Activated naive CD4-positive, alpha-beta T cell treated with anti-CD3 and anti-CD28 coated beads, Interleukin-2, amount 10 ng/mL, durations not matched to agents 7 days and 5 days (primary cell): ENCODE measurements at regions not wholly inside any gene's neighbourhood (a gene's known extent, or its start where the extent isn't known, plus 50 kb on each side); places are given as distances from the start of the nearest gene placed in this dataset.

Experiments
- CTCF ChIA-PET: fragments of 350-600 bp; sonication (Branson Sonifier 250); formaldehyde crosslinking; loops from one replicate; lab custom pipeline; 2021; ENCODE audit warnings: antibody characterized with exemption; lab: Charles Lee
- DNase-seq: peaks from one replicate; pipeline ENCODE4 v3.0.0-alpha.2; 2020
- H3K27ac Mint-ChIP-seq: one replicate; pipeline ENCODE4 v1.8.0; 2021; ENCODE audit warnings: mild to moderate bottlenecking, moderate library complexity, mixed read lengths
- H3K27me3 Mint-ChIP-seq: one replicate; pipeline ENCODE4 v1.8.0; 2021; ENCODE audit warnings: mild to moderate bottlenecking, mixed read lengths
- H3K36me3 Mint-ChIP-seq: one replicate; pipeline ENCODE4 v1.8.0; 2021; ENCODE audit warnings: mixed read lengths
- H3K4me1 Mint-ChIP-seq: one replicate; pipeline ENCODE4 v1.8.0; 2021; ENCODE audit warnings: mixed read lengths
- H3K4me3 Mint-ChIP-seq: one replicate; pipeline ENCODE4 v1.8.0; 2021; ENCODE audit warnings: mild to moderate bottlenecking, moderate library complexity, mixed read lengths
- H3K9me3 Mint-ChIP-seq: one replicate; pipeline ENCODE4 v1.8.0; 2021; ENCODE audit warnings: mixed read lengths

DNA sequence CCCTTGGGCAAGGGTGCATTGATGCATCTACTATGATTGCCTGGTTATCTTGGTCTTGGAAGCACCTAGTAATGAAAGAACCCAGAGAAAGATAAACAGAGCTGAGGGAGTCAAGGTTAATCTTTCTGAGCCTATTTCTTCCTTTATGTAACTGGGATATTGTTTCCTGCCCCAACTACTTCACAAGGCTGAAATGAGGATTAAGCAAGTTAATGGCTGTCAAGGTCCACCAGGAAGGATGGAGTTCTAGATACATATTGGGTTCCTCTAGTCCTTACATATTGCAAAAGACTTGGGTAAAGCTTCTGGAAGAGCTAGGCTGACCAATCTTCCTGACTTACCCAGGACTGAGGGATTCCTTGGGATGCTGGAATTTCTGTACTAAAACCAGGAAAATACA is 589.8 kb downstream of the INSC start:
- CTCF ChIA-PET: no interaction called here
- Mint-ChIP-seq H3K4me1 (no peaks in the 10 kb centered on the region), H3K27ac (no peak overlapping the region), H3K4me3 (no peak overlapping the region), H3K9me3 (no peaks in the 10 kb centered on the region), H3K36me3 (no peaks in the 10 kb centered on the region), H3K27me3 (no peaks in the 10 kb centered on the region)
- DNase-seq: no peak

DNA sequence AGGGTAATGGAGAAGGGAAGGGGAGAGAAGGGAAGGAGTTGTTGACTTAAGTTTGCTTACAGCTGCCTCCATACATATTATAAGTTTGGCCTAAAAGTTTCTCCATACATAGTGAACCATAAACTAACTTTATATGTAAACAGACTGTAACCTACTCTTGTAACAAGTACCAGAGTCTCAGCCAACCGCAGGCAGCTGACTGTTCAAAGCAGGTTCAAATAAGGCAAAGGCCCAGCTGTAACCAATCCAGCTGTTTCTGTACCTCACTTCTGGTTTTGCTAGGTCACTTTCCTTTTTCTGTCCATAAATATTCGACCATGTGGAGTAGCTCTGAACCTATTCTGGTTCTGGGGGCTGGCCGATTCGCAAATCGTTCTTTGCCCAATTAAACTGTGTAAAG is 591.2 kb downstream of the INSC start:
- no peaks in the 10 kb centered on the region for H3K4me1 Mint-ChIP-seq
- no peak for DNase-seq
- H3K36me3 Mint-ChIP-seq: no peaks in the 10 kb centered on the region
- no peak overlapping the region for H3K27ac Mint-ChIP-seq
- no peaks in the 10 kb centered on the region for H3K9me3 Mint-ChIP-seq
- no peak overlapping the region for H3K4me3 Mint-ChIP-seq
- CTCF ChIA-PET: no interaction called here
- no peaks in the 10 kb centered on the region for H3K27me3 Mint-ChIP-seq

DNA sequence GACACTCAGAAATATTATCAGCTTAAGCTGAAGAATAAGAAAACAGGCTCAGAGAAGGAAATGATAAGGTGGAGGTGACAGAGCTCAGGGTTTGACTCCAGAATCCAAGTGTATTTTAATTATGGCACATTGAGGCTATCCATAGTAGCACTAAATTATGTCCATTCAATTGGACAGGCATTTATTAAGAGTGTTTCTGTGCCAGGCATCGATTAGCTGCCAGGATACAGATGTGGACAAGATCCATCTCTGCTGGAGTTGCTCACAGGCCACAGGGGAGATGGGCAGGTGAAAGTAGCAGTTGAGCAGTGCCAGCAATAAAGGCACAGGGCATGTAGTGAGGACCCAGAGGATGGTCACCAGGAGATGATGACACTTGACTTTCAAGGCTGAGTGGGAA is 592.5 kb downstream of the INSC start:
- no peaks in the 10 kb centered on the region for H3K36me3 Mint-ChIP-seq
- no peaks in the 10 kb centered on the region for H3K27me3 Mint-ChIP-seq
- H3K4me3 Mint-ChIP-seq: no peak overlapping the region
- H3K9me3 Mint-ChIP-seq: no peaks in the 10 kb centered on the region
- no peak for DNase-seq
- CTCF ChIA-PET: no interaction called here
- H3K27ac Mint-ChIP-seq: no peak overlapping the region
- H3K4me1 Mint-ChIP-seq: no peaks in the 10 kb centered on the region

DNA sequence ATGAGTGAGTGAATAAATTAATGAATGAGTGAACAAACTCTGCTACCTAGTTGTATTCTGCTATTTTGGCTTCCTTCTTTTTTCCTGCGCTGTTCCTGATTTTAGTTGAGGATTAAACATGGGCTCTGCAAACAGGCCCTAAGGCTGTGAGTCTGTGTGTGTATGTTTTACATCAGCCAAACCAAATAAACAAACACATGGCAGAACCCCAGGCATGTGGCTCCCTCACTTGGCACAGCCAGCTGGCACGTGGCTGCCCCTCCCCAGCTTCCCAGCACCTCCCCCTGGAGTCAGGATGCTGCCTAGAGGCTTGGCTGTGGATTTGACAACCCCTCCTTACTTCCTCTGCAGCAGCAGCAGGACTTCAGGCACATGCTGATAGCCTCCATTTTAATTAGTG is 593.2 kb downstream of the INSC start:
- no peak for DNase-seq
- Mint-ChIP-seq H3K36me3 (no peaks in the 10 kb centered on the region), H3K4me3 (no peak overlapping the region), H3K27me3 (no peaks in the 10 kb centered on the region), H3K9me3 (no peaks in the 10 kb centered on the region), H3K4me1 (no peaks in the 10 kb centered on the region), H3K27ac (no peak overlapping the region)
- CTCF ChIA-PET: no interaction called here

DNA sequence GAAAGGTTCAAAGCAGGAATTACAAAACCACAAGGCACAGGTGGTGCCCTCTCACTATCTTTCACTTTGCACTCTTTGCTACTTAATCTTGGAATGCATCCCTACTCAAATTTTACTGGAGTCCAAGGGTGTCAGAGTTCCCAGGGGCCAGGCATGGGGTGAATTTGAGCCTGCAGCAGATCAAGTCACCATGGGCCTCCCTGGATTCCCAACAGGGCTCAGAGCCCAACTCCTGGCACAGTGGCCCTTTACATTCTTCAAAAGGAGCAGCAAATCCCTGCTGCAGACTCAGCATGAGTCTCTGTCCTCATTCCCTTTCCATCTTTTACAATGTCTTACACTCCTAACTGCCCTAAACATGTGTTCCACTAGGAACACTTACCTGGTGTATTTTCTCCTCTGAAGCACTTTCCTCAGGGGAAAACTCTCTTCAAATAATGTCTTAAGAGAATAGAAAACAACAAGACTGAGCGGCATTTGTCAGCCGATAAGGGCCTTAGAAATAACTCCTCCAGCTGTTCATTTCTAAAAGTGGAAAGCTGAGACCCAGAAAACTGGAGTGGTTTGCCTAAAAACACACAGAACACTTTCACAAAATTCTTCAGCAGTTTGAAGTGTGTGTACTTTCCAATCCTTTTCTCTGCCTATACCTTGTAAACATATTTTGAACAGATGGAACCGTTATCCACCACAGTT is 596.0 kb downstream of the INSC start:
- no peak overlapping the region for H3K4me3 Mint-ChIP-seq
- no peaks in the 10 kb centered on the region for H3K36me3 Mint-ChIP-seq
- no peaks in the 10 kb centered on the region for H3K4me1 Mint-ChIP-seq
- H3K27ac Mint-ChIP-seq: no peak overlapping the region
- no peaks in the 10 kb centered on the region for H3K27me3 Mint-ChIP-seq
- H3K9me3 Mint-ChIP-seq: no peaks in the 10 kb centered on the region
- no peak for DNase-seq
- CTCF ChIA-PET: no interaction called here

DNA sequence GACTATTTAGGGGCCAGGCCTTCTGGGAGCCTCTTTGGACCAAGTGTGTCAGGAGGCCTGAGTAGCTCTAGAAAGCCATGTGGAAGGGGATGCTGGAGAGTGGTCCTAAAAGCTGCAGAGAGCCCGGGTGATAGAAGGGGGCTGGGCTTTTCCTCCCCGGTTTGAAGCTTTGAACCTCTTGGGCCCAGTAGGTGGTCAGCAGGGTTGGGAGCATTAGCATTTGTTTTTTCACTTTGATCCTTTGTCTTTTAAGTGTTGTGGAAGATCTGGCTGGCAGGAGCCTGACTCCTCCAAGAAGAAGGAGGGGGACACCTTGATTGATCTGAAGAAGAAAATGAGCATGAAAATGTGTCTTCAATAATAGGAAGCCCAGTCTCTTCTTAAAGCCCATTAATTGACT is 596.6 kb downstream of the INSC start:
- CTCF ChIA-PET: no interaction called here
- Mint-ChIP-seq H3K27ac (no peak overlapping the region), H3K4me1 (no peaks in the 10 kb centered on the region), H3K4me3 (no peak overlapping the region), H3K9me3 (no peaks in the 10 kb centered on the region), H3K36me3 (no peaks in the 10 kb centered on the region), H3K27me3 (no peaks in the 10 kb centered on the region)
- DNase-seq: no peak

DNA sequence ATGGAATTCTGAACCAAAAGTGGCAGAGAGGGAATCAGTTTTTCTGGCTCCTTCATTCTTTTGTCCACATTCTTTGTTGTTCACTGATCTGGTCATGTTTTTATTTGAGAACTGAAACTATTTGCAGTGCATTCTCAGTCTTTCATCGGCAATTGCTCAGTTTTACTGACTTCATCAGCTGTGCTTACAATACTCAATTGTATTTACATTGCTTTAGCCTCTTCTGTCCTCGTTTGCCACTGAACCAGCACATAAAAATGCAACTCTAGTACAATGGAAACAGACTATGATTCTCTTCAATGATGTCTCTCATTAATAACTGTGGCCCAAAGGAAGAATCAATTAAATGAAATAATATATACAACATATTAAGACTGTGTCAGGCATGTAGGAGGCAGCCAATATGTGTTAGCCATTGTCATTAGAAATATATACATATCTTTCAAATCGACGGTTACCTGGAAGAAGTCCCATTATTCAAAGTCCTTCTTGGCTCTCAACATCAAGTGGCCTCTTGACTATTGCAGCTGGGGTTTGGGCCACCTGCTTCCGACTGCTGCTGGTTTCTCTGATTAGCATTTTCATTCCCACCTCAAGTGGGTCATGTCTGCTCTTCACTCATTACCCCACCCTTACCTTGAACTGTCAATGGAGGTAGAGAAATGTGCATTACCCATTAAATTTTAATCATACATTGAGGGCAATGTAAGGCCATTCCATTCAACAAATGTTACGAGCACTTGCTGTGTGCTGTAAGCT is 600.1 kb downstream of the INSC start:
- no peak overlapping the region for H3K4me3 Mint-ChIP-seq
- H3K4me1 Mint-ChIP-seq: no peaks in the 10 kb centered on the region
- CTCF ChIA-PET: no interaction called here
- H3K27ac Mint-ChIP-seq: no peak overlapping the region
- H3K9me3 Mint-ChIP-seq: no peaks in the 10 kb centered on the region
- no peaks in the 10 kb centered on the region for H3K36me3 Mint-ChIP-seq
- H3K27me3 Mint-ChIP-seq: no peaks in the 10 kb centered on the region
- DNase-seq: no peak

DNA sequence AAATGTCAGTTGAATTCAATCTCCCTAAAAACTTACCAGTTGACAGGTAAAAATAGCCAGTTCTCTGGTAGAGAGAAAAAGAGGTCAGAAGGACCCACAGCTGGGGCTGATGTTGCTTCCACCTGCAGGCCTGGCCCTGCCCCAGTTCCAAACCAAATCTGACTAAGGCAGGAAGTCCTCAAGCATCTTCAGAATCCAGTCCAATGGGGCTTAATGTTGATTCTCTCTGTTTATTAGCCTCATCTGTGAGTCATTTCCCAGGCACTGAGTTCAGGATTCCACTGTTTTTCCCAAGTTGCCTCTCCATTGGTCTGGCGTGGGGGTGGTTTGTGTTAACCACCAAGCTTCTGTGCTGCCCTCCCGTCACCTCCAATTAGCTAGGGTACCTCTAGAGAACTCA is 601.8 kb downstream of the INSC start:
- Mint-ChIP-seq H3K9me3 (no peaks in the 10 kb centered on the region), H3K27me3 (no peaks in the 10 kb centered on the region), H3K4me3 (no peak overlapping the region), H3K4me1 (no peaks in the 10 kb centered on the region), H3K36me3 (no peaks in the 10 kb centered on the region), H3K27ac (no peak overlapping the region)
- CTCF ChIA-PET: no interaction called here
- DNase-seq: no peak

DNA sequence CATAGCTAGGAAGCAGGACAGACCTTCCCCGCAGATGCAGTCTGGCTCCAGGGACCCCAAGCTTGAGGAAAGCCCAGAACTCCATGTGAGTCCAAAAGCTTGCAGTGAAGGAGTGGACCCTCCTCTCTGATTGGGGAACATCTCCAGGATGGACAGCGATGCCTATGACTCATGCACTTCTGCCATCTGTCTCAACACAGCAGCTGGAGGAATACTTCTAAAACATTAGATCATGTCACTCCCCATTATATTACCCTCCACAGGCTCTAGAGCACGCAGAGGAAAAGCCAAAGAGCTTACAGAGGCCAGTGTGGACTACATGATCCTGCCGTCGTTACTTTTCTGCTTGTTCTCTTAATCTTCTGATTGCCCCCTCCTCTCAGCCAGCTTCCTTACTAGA is 605.7 kb downstream of the INSC start:
- Mint-ChIP-seq H3K4me1 (no peaks in the 10 kb centered on the region), H3K27me3 (no peaks in the 10 kb centered on the region), H3K36me3 (no peaks in the 10 kb centered on the region), H3K27ac (no peak overlapping the region), H3K4me3 (no peak overlapping the region), H3K9me3 (no peaks in the 10 kb centered on the region)
- CTCF ChIA-PET: no interaction called here
- DNase-seq: no peak

DNA sequence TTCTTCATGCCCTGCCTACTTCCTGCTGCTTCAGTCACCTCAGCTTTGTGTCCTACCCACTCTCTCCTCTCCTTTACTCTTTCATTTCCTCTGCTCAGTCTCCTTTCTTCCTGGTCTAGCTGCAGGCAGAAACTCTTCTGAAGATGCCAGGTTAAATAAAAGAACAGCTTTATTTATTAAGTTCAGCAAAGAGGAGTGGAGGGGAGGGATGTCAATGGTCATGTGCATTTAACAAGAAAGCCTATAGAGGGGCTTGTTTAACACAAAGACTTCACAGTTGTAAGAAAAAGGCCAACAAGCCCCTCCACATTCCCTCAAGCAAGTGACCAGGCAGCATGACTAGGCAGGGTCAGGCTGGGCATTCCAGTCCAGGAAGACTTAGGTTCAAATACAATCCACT is 609.2 kb downstream of the INSC start:
- Mint-ChIP-seq H3K9me3 (no peaks in the 10 kb centered on the region), H3K27me3 (no peaks in the 10 kb centered on the region), H3K4me3 (no peak overlapping the region), H3K27ac (no peak overlapping the region), H3K4me1 (no peaks in the 10 kb centered on the region), H3K36me3 (no peaks in the 10 kb centered on the region)
- CTCF ChIA-PET: no interaction called here
- no peak for DNase-seq

DNA sequence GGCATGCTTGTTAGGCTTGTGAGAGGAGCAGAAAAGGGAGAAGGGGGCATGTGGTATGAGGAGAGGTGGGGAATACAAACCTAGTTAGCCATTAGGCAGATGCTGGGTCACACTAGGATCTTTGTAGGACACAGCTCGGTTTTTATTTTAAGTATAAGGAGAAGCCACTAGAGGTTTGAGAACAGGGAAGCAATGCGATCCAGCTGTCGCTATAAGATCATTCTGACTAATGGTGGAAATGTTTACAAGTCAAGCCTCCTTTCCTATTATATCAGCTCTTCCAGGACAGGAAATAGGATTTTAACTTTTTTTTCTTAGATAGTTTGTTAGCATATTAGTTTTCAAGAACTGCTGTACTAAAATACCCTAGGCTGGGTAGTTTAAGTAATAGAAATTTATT is 609.9 kb downstream of the INSC start:
- no peak for DNase-seq
- H3K27me3 Mint-ChIP-seq: no peaks in the 10 kb centered on the region
- no peaks in the 10 kb centered on the region for H3K4me1 Mint-ChIP-seq
- no peak overlapping the region for H3K27ac Mint-ChIP-seq
- no peaks in the 10 kb centered on the region for H3K36me3 Mint-ChIP-seq
- H3K4me3 Mint-ChIP-seq: no peak overlapping the region
- H3K9me3 Mint-ChIP-seq: no peaks in the 10 kb centered on the region
- CTCF ChIA-PET: no interaction called here

DNA sequence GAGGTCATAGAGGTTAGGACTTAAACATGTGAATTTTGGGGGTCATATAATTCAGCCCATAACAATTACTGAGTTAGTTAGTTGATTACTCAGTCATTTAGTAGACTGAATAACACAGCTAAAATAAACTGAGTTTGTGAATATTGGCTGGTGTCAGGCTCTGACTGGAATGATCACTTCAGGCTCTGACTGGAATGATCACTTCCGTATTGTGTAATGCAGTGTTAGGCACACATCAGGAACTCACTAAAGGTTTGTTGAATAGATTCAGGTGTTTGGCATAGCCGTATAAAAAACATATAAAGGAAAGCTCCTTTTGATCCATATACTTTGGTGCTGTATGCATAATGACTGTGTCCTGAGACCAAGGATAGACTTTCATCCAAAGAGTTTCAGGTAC is 610.5 kb downstream of the INSC start:
- Mint-ChIP-seq H3K36me3 (no peaks in the 10 kb centered on the region), H3K27ac (no peak overlapping the region), H3K9me3 (no peaks in the 10 kb centered on the region), H3K4me3 (no peak overlapping the region), H3K4me1 (no peaks in the 10 kb centered on the region), H3K27me3 (no peaks in the 10 kb centered on the region)
- CTCF ChIA-PET: no interaction called here
- DNase-seq: no peak

DNA sequence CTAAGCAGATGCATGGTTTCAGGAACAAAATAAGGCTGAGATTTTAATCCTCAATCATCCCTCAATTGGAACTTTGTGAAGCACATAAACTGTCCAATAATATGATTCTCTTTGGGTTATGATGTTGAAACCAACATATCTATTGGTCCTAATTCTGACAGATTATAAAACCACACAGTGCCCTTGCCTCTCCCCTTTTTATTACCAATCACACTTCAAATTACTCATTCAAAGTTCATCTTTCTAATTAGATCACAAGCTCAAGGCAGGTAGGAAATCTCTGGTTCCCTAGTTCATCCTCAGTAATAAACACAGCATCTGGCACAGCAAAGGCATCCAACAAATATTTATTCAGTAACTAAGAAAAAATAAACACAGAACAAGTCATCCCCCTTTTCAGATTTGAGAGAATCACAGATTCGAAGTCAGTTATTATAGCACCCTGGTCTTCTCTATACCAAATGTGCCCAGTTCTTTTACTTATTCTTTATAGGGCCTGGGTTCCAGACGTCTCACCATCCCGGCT is 611.6 kb downstream of the INSC start:
- Mint-ChIP-seq H3K4me1 (no peaks in the 10 kb centered on the region), H3K27ac (no peak overlapping the region)

DNA sequence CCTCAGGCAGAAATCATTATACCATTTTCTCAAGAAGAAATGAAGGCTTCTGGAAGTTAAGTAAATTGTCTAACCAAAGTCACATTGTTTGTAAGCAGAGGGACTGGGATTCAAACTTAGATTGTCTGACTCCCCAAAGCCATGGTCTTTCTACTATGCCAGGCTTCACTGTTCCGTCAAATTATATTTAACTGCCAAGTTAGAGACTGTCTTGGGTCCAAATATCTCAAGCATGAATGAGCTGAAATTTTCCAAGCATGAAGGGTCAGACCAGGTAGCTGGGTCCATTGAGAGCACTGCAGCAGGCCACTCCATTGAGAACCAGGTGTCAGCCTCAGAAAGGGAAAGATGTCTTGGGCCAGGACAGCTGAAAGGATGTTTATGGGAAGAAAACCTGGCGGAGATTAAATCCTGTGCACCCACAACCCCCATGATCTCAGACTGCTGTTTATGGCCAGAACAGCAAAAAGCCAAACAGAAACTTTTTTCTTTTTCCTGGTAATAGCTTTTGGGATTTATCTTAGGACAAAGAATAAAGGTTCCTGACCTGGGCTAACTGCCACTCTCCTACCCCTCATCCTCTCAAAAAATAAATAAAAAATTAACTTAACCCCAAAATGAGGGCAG is 612.3 kb downstream of the INSC start:
- Mint-ChIP-seq H3K4me1 (no peaks in the 10 kb centered on the region), H3K27ac (no peak overlapping the region), H3K27me3 (no peaks in the 10 kb centered on the region), H3K9me3 (no peaks in the 10 kb centered on the region), H3K36me3 (no peaks in the 10 kb centered on the region), H3K4me3 (no peak overlapping the region)
- CTCF ChIA-PET: no interaction called here
- no peak for DNase-seq

More for the DNA sequence above, 611.6 kb downstream of the INSC start:
- no peaks in the 10 kb centered on the region for H3K9me3 Mint-ChIP-seq
- CTCF ChIA-PET: no interaction called here
- H3K36me3 Mint-ChIP-seq: no peaks in the 10 kb centered on the region
- no peaks in the 10 kb centered on the region for H3K27me3 Mint-ChIP-seq
- H3K4me3 Mint-ChIP-seq: no peak overlapping the region
- no peak for DNase-seq

DNA sequence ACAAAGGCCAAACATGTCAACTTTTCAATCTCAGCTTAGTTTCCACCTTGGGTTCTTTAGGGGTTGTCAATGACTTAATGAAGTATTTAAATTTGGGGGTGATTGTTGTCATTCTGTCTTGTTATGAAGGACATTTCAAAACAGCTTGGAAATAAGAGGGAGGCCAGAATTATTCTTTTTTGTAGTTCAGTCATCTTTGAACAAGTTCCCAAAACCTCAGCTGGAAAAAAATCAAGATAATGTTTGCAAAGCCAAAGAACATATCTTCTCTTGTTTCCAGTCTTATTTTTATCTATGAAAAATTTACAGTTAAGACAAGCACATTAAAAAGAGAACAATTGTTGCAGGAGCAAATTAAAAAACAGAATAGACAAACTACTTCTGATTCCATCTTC is 612.8 kb downstream of the INSC start:
- no peak overlapping the region for H3K27ac Mint-ChIP-seq
- H3K36me3 Mint-ChIP-seq: no peaks in the 10 kb centered on the region
- CTCF ChIA-PET: no interaction called here
- no peak overlapping the region for H3K4me3 Mint-ChIP-seq
- DNase-seq: no peak
- H3K9me3 Mint-ChIP-seq: no peaks in the 10 kb centered on the region
- H3K27me3 Mint-ChIP-seq: no peaks in the 10 kb centered on the region
- no peaks in the 10 kb centered on the region for H3K4me1 Mint-ChIP-seq
